ENCODE measurements at regions not wholly inside any gene's neighbourhood (a gene's known extent, or its start where the extent isn't known, plus 50 kb on each side); places are given as distances from the start of the nearest gene placed in this dataset.

DNA sequence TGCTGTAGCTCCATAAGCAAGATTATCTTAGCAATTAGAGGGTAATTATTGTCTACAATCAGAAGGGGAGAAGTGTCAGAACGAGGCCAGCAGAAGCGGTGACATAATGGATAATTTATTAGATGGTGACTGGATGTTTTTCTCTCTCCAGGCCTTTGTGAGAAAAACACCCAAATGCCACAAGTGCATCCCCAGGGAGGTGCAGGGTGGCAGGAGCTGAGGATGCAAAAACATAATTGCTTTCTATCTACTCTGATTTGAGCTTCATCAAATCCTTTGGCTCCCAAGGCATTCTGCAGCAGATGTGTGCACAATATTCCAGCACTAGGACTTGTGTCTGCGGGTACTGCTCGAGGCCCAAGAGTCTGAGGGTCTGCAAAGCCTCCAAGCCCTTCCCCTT lies 220.1 kb upstream of the SERP2 start:
- no peak for TF ChIP-seq CTCF (IDR thresholded peaks at IDR 0.05)
- no peak for TF ChIP-seq POLR2A (IDR thresholded peaks at IDR 0.05)
